ENCODE measurements at regions not wholly inside any gene's neighbourhood (a gene's known extent, or its start where the extent isn't known, plus 50 kb on each side); places are given as distances from the start of the nearest gene placed in this dataset.

DNA sequence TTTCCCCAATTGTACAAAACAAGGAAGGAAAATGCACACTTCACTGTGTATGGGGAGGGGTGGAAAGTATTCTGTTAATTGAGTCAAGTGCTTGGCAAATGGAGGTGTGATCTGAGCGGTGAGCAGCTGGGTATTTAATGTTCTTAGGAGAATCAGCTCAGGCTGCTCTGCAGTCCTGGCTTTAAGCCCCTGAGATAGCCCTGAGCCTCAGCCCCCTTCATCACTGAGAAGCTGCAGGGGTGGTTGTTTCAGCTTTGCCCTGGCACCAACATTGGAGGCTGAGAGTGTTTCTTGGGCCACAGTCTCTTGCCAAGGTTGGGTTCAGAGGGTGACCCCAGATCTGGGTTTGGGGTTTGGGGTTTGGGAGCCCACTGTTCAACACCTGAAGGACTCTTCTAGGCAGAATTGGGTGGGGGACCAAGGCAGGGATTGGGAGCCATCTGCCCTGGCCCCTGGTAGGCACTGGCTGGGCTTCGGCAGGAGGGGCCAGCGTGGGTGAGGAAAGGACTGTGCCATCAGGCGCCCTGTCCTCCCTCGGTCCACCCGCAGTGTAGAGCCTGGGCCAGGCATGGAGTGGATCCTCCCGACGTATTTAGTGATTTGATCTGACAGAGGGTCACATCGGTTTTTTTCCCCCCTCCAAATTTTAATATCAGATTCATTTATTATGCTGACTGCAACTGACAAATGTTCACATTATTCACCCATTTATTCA, 66.7 kb upstream of the ZNF536 start:
- no peak for DNase-seq
- TF ChIP-seq POLR2A (IDR thresholded peaks at IDR 0.05), result no peak
- TF ChIP-seq, protein P1, sequence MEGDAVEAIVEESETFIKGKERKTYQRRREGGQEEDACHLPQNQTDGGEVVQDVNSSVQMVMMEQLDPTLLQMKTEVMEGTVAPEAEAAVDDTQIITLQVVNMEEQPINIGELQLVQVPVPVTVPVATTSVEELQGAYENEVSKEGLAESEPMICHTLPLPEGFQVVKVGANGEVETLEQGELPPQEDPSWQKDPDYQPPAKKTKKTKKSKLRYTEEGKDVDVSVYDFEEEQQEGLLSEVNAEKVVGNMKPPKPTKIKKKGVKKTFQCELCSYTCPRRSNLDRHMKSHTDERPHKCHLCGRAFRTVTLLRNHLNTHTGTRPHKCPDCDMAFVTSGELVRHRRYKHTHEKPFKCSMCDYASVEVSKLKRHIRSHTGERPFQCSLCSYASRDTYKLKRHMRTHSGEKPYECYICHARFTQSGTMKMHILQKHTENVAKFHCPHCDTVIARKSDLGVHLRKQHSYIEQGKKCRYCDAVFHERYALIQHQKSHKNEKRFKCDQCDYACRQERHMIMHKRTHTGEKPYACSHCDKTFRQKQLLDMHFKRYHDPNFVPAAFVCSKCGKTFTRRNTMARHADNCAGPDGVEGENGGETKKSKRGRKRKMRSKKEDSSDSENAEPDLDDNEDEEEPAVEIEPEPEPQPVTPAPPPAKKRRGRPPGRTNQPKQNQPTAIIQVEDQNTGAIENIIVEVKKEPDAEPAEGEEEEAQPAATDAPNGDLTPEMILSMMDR (IDR thresholded peaks at IDR 0.05), result no peak
- no peaks in the 10 kb centered on the region for H3K4me1 ChIP-seq
- 83 to 91% methylated on average over 8 of the region's 9 CpGs for WGBS, 2 donors
- no peaks in the 10 kb centered on the region for H3K27me3 ChIP-seq
- intact Hi-C loops (cut with DNase I), result no loop called here
- no peak overlapping the region for H3K4me3 ChIP-seq (replicated peaks in 1 of 3)
- H3K9me3 ChIP-seq, result no peaks in the 10 kb centered on the region
- no peaks in the 10 kb centered on the region for H3K36me3 ChIP-seq
- no peak overlapping the region for H3K27ac ChIP-seq

DNA sequence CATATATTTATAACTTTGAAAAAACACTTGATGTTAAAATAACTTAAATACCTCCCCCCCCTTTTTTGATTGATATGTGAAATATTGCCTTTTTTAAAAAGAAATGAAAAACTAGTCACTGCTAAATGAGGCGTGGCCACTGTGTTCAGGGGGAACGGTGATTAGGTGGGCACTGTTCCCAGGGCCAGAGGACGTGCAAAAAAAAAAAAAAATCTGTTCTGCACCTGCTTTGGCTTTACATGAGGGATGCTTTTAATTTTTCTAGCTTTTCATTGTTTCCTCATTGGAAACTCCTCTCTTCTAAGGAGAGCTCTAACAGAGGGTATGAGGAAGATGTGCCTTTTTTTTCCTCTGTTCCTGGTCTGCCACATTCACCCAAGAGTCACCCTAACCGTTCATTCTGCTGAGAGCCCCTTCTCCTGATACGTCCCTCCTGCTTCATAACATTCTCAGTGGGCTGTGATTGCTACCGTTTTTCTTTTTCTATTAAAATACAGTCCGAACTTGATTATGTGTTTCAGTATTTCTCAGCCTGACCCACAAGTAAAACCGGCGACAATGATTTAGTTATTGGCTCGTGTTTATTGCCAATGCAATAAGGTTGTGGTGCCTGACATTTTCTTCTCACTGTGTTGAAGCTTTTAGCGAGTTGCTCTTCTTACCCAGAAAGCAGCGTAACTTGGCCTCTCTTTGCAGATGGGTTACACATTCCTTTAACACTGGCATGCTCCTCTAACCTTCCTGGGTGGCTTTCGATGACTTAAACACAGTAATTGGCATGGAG, 64.8 kb upstream of the ZNF536 start:
- no peak overlapping the region for H3K27ac ChIP-seq
- 75 to 77% methylated on average over 13 of the region's 13 CpGs for WGBS, 2 donors
- no peak for DNase-seq
- no peaks in the 10 kb centered on the region for H3K27me3 ChIP-seq
- intact Hi-C loops (cut with DNase I), result no loop called here
- no peaks in the 10 kb centered on the region for H3K4me1 ChIP-seq
- H3K36me3 ChIP-seq, result no peaks in the 10 kb centered on the region
- H3K4me3 ChIP-seq (replicated peaks in 1 of 3), result no peak overlapping the region
- TF ChIP-seq, protein P1 (IDR thresholded peaks at IDR 0.05), result no peak
- TF ChIP-seq POLR2A (IDR thresholded peaks at IDR 0.05), result no peak
- H3K9me3 ChIP-seq, result no peaks in the 10 kb centered on the region

DNA sequence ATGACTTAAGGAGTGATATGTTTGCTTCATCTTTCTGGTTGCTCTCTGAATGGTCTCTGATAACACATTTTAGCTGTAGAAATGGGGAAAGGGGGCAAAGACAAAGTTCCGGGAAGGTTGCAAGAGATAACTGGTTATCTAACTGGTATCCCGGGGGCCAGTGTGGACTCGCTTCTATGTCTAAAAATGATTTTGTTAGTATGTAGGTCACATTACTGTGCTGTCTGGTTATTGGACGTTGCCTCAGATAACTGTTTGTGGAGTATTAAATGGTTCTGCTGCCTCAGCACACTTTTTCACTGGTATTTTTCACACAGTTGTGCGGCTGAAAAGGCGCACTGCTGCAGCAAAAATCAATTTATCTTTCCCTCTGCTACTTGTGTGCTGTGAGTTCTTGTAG, 63.0 kb upstream of the ZNF536 start:
- DNase-seq, result no peak
- Histone ChIP-seq H3K36me3 (no peaks in the 10 kb centered on the region), H3K4me3 (replicated peaks in 1 of 3) (no peak overlapping the region), H3K4me1 (no peaks in the 10 kb centered on the region), H3K9me3 (no peaks in the 10 kb centered on the region), H3K27ac (no peak overlapping the region), H3K27me3 (no peaks in the 10 kb centered on the region)
- 68 to 87% methylated on average over 6 of the region's 6 CpGs for WGBS, 2 donors
- TF ChIP-seq, protein P1 (IDR thresholded peaks at IDR 0.05), result no peak
- TF ChIP-seq POLR2A (IDR thresholded peaks at IDR 0.05), result no peak
- intact Hi-C loops (cut with DNase I), result no loop called here

DNA sequence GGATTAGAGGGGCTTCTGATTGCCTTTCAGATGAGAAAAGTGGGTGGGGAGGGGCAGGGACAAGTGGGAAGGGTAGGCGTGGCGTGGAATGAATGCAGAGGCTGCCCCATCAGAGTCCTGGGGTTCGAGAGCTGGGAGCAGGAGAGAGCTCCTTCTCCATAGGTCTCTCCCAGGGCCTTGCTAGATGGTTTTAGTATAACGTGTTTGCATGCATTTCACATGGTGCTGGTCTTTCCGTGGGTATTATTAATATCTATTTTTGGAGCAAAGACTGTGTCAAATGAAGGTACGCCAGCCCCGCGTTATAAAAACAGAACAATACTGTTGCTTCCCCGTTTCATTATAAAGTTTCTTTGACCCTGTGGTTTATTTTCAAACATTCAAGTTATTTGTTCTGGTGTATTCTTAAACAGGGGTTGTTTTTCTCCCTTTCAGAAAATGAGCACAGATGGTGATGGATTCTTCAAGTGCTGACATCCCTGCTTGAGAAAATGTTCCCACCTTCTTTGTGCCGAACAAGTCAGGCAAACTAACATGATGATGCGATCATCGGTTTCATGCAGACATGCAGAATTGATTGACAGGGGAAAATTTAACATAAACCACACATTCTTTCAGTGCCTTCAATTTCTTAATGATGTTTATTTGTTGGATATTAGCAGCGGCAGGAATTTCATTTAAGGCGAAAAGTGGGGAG, 62.1 kb upstream of the ZNF536 start:
- no peak overlapping the region for H3K27ac ChIP-seq
- no peaks in the 10 kb centered on the region for H3K9me3 ChIP-seq
- no peaks in the 10 kb centered on the region for H3K4me1 ChIP-seq
- no peak for DNase-seq
- TF ChIP-seq, protein P1 (IDR thresholded peaks at IDR 0.05), result no peak
- no peak for TF ChIP-seq POLR2A (IDR thresholded peaks at IDR 0.05)
- H3K27me3 ChIP-seq, result no peaks in the 10 kb centered on the region
- intact Hi-C loops (cut with DNase I), result no loop called here
- no peaks in the 10 kb centered on the region for H3K36me3 ChIP-seq
- WGBS, 2 donors, result 84 to 85% methylated on average over 14 of the region's 14 CpGs
- no peak overlapping the region for H3K4me3 ChIP-seq (replicated peaks in 1 of 3)

All from thyroid gland (tissue), 4 donors.